GM19043 (cell line): ENCODE measurements at regions not wholly inside any gene's neighbourhood (a gene's known extent, or its start where the extent isn't known, plus 50 kb on each side); places are given as distances from the start of the nearest gene placed in this dataset.

Source experiments
- ATAC-seq: cut with Tn5 transposase; IDR thresholded peaks from one replicate; pipeline ENCODE4 v1.9.1; 2021; ENCODE audit warnings: low read depth; ENCODE audit not compliant: unreplicated experiment

DNA sequence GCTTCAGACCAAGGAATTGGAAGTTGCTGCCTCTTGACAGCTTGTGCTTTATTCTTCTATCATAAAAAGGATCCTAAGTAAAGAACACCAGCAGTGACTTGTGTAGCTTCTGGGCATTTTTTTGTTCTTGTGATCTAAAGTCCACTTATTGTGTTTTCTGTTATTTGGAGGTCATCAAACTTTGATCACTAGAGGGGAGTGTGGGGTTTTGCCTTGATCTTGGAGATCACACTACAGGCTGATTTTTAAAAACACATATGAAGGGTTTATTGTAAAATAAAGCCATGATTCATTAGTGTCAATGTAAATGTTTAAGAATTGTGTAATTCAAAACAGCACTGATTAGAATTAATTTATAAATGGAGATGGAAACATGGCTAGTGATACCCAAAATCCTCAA is 328.7 kb upstream of the EDNRB start:
- ATAC-seq: no peak

DNA sequence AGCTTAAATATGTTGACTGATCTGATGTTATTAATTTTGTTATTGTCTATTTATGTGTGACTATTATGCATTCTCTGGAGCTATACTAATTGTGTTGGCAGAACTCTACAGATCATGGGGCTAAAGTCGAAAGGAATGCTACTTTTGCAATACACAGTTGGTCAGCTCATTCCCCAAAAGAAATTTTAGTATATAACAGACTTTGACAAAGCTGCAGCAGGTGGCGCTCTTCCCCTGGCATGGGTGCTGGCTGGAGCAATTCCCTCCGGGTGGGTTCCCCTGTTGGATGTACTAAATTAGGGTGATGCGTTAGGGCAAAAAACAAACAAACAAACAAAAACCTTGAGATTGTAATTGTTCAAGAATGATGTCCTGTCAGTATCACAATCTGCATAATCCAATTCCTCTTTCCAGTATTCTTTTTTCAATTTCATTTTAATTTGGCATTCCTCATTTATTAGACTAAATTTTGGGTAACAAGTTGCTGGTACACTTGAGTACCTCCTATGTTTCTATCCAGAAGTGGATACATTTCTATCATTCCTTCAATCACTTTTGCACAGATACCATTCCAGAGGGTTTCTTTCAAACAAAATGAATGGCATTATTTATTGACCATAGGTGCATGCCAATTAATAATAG is 322.8 kb upstream of the EDNRB start:
- ATAC-seq: peak; percentile 71

DNA sequence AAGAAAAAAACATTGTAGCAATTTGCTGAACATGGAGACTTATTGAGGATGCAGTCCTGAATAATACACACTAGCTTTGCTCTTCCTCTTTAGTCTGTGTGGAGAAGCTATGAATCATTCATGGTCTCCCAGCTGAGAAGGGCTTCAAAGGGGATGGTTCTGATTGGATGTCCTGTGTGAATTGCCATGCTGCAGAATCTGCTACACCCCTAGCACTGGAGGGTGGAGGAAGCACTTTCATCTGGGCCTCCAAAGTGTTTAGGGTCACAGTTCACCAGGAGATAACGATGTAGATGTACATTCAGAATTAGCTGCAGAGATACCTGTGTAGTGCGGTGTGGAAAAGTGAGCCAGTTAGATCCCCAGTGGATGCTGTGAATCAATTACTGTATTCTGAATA is 321.1 kb upstream of the EDNRB start:
- ATAC-seq: no peak

DNA sequence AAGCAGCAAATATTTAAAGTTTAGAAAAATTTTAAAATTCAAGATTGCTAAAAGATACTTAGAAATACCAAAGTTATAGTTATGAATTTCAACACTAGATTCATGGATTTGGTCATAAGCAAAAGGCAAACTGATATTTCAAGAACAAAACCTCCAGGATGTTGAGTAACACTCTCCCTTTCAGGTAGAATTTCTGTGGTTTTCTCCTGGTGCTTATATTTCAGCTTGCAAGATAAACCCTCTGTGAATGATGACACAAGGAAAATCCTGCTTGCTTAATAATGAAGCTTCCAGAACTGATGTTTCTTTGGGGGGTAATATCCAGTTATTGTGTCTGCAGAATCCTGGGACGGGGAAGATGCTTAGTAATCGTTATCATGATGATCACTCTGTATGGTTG is 320.3 kb upstream of the EDNRB start:
- ATAC-seq: no peak

DNA sequence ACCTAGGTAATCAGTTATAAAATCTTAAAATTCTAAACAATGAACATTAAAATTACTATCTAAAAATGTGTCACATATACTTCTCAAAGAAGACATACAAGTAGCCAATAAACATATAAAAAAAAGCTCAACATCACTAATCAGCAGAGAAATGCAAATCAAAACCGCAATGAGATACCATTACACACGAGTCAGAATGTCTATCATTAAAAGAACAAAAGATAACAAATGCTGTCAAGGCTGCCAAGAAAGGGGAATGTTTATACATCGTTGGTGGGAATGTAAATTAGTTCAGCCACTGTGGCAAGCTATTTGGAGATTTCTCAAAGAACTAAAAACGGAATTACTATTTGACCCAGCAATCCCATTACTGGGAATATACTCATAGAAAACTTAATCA is 310.3 kb upstream of the EDNRB start:
- no peak for ATAC-seq

DNA sequence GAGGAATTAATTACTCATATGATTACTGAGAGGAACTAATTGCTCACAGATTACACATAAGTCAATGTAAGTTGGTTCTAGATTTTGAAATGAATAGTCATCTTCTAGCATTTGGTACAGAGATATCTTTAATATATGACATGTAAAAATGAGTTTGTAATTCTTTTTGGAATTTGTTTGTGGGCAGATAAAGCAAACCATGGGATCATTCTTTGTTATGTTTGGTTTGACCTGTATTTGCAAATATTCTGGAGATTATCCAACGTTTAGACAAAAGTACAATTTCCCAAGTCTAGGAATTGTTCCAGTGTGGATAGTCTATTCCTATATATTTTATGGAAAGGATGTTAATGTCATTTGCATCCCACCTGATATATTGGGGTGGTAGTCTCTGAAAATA is 309.6 kb upstream of the EDNRB start:
- no peak for ATAC-seq

DNA sequence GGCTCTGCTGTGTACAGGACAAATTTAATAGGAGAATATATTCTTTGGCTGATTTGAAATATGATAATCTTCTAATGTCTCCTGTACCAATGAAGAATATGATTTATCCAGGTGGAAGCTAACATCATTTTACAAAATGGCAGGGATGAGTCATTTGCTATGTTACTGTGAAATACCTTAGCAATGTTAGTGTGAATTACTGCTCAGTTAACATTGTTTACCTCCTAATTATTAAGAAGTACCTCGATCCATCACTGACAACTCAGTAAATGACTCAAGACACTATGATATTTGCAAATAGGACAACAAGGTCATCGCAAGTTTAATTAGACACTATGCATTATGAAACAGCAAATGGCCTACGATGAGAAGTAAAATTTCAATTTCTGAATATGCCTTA is 309.1 kb upstream of the EDNRB start:
- ATAC-seq: no peak

DNA sequence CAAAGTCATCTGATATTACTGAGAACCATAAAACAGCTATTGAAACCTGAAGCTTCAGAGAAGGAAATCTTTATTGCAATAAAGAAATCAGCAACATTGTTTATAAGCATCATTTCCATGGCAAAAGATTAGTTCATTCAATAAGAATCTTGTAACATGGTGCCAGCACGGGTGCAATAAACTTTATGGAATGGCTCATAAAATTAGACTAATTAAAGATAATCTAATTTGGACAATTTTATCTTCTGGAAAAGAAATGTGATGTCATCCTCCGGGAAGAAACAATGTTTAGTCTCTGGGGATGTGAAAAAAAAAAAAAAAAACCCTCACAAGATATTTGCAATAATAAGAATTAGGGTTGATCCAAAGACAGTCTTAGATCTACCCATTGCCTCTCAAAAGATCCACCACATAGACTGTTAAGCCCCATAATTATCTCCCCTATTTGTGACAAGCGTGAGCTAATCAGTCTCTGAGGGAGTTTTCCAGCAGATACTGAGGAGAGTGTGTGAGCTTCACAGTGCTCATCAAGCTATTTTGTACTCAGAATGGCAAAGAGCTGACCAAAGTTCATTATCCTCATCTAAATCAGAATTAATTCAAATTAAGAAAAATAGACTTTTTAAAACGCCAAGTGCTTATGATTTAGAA is 297.0 kb upstream of the EDNRB start:
- no peak for ATAC-seq

DNA sequence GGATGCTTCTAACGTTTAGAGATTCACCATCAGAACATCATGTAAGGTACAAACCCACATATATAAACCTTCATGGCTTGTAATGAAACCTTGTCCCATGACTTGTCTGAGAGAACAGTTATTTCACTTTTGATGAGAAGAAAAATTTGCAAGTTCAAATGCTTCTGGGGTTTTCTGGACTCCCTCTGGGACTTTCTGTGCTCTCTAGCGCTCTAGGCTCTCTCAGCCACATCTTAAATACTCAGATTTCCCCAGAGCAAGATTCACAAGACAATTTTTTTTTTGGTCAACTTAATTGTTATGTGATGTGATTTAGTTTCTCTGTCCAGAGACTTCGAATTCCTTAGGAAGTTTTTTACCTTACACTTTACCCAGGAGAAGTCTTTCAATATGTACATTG is 282.8 kb upstream of the EDNRB start:
- no peak for ATAC-seq

DNA sequence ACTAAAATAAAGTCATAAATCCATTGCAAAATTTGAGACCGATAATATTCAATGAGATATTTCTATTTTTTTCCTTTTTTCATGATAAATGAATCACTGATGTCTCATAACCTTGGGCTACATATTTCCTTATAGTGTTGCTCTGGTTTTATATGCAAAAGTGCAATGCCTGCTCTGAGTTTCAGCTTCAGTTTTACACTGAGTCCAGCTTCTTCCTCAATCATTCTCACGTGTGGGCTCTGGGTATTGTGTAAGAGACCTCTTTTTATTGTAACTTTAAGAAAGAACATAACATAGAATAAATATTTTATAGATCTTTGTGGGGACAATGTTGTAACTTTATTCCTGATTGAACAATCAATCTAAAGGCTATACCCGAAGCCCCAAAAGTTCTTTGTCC is 280.2 kb upstream of the EDNRB start:
- no peak for ATAC-seq

DNA sequence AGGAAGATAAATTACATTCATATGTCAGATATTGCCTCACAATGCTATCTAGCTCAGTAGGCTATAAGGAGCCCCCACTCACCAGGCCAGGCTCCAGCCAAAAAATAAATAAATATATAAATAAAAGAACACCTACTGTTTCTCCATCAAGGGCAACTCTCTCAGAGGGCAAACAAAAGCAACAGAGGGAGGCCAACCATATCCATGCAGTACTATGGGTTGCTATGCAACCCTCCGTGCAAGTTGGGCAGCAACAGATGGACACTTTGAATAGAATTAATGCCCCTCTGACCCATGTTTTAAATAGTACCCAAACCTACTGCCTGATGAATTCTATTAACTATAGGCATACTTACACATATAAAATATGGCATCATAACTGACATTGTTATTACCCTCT is 279.8 kb upstream of the EDNRB start:
- no peak for ATAC-seq

DNA sequence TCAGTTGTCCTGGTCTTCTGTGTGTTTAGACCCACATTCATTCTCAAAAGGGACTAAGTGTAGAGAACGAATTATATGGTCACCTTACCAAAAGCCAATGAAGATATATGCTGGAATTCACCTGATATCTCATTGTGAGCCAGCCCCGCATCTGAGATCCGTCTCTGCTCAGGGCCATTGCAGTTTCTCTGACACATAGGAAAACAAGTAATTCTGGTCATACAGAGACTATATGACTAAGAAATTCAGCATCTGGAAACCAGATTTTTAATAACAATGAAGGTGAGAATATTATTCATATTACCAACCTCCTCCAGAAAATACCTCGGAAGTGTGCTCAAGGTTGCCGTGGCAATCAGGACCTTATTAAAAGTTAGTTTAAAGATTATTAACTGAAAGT is 278.6 kb upstream of the EDNRB start:
- ATAC-seq: no peak

DNA sequence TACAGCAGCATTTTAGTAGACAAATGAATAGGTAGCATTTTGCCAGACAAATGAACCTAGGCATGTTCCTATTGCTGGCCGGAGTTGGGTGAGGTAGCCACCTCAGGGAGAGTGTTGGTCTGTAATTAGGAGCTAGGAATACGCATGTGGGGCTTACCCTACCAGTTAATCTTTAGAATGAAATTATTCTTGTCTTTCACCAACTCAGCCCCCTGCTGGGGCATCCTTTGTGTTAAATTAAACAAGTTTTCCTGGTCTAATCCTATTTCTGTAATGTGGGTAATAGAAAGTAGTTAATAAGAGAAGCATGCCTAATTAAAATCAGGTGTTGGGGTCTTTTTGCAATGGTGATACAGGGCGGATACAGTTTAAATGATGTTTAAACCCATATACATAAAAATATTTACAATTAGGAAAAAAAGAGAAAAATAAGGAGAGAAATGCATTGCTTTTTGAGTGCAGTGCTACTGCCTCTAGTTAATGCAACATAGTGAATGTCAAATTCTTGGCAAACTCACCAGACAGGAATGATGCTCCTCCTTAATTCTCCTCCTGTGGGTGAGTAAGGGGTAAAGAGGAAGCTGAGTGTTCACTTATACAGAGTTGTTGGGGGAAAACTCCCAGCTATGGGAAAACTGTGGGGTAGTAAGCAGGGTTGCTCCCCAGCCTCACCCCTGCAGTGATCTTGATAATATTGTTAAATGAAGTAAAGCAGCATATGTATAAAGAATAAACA is 276.4 kb upstream of the EDNRB start:
- ATAC-seq: no peak

DNA sequence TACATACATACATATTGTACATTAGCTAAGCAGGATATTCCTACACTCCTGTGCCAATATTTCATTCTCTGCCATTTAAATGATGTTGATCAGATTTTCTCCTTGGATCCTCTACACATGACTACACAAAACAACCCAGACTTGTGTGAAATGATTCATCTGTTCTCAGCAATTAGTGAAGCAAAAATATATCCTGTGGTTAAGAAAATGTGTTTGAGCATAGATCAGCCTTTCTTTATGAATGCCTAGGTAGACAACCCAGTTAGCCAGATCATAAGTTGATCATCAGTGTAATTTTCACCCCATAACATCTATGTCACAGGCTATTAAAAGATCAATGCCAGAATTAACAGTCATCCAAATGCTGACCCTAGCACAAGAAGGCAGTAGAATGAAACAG is 275.2 kb upstream of the EDNRB start:
- ATAC-seq: no peak

DNA sequence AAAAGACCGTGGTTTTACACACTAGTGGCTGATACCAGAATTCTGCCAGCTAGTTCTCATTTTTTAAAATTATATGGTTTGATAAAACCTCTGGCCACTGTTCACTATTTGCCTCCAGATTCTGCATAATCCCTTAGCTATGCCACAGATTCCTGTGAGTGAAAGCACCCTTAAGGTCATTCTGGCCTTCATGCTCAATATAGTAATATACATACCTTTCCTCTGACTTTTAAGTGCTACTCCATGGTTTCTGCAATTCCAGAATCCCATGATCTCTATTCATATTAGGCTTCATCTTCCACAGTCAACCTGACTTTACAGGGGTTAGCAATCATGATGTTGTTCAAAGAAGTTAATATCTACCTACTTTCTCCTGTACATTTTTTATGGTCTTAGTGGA is 274.1 kb upstream of the EDNRB start:
- no peak for ATAC-seq

DNA sequence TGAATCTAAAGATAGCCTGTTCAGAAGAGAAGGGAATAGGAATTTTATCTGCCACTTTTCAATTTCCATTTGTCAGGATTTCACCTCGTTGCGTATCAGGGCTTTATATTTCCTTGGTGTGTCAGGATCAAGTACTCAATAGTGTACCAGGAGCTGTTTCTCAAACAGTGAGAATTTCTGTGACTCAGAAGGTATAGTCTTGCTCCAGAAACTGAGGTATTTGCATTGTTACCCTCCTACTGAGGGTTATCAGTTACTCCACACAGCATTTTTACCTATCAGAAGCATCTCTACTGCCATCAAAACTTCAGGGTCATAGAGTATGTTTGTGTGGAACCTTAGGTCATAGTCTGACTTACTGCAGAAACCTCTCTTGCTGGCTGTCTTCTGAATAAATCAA is 271.7 kb upstream of the EDNRB start:
- no peak for ATAC-seq

DNA sequence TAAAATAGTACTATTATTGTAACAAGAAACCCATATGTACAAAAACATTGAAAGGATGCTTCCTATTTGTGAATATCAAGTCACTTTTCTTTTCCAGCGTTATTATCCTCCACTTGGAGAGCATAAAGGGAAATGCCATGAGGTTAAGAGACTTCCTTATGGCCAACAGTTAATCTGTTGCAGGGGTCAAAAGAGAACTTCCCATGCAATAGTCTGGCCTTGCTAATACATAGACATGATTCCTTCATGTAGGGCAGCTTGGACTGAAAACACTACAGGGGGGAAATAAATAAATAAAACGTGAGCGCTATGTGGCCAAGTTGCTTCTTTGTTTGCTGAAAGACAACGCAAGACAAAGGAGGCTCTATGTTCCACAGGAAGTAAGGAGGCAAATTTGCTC is 269.1 kb upstream of the EDNRB start:
- ATAC-seq: no peak

DNA sequence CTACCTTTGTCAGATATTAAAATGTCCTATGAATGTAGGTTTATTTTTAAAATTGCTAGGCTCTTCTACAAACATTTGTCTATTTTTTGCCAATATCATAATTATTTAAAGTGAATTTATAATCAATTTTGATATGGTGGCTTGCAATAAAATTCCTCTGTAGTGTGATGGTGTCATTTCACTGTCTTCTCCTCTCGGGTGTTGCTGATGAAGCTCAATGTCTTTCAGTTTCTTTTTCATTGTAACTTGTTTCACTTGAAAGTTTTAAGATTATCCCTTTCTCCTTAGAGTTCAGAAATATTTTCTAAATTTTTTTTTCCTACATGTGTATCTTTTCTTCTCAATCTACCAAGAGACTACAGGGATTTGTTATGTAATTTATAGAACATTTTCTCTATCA is 267.1 kb upstream of the EDNRB start:
- ATAC-seq: no peak

DNA sequence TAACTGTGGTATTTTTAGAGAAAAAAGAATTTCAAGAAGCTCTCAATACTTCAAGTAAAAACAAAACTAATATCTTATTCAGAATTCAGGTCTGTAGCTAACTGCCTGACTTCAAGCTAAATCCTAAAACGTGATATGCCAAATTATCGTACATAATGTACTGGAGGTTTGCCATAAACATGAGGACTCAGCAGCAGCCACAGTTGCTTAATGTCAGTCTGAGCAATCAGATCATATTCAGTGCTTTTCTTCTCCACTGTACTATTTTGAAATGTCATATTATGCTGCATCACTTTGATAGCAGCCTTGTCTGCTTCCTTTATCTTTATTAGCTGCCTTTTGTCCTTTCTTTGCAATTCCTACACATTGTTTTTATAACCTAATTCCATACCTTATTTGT is 265.1 kb upstream of the EDNRB start:
- no peak for ATAC-seq

DNA sequence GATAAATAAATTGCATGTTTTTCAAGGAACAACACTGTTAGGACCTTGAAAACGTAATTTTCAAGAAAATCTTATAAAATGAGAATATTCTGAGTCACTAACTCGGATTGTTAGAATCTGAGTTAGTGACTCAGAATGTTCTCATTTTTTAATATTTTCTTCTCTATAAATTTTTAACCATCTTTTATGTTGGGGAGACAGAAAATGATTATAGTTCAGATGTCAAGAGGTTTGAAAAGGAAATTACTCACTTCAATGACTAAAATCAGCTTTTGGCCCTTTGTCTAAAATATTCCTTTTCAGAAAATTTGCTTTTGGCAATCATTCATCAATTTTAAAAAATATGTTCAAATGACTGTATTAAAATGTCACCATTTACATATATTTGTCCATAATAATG is 264.2 kb upstream of the EDNRB start:
- ATAC-seq: no peak

DNA sequence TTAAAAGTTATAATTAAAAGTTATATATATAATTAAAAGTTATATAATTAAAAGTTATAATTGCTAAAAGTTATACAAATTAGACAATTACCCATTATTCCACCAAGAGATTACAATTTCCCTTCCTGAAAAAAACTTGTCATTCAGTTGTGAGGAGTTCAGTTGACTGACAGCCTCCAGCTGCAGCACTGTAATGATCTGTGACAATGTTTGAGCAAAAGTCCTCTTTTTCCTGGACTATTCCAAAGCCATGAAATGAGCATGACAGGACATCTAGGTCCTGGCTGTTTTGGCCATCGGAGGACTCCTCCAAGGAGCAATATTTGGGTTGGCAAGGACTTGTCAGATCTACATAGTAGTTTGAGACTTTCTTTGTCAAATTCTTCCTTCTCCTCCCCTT is 258.7 kb upstream of the EDNRB start:
- no peak for ATAC-seq

DNA sequence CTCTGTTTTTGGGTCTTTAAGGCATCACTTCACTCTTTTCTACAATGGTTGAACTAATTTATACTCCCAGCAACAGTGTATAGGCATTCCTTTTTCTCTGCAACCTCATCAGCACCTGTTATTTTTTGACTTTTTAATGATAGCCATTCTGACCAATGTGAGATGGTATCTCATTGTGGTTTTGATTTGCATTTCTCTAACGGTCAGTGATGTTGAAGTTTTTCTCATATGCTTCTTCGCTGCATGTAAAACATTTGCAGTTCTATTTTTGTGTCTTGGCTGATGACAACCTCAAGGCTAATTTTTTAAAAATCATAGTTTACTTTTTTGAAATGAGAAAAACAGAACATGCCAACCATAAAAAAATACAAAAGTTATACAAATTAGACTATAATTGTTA is 258.2 kb upstream of the EDNRB start:
- no peak for ATAC-seq
